Stimulated activated CD4-positive, alpha-beta T cell treated with anti-CD3 and anti-CD28 coated beads, Interleukin-2, amount 100 ng/mL, for 24 hours (primary cell): ENCODE measurements at regions not wholly inside any gene's neighbourhood (a gene's known extent, or its start where the extent isn't known, plus 50 kb on each side); places are given as distances from the start of the nearest gene placed in this dataset.

Source experiments
- DNase-seq, 2 donors: peaks; one replicate each; pipeline ENCODE4 v3.0.0-alpha.2; 2020

- DNase-seq = no peak
Measured at GRCh38 chr4:187135878-187136277, 412.2 kb upstream of the FAT1 start.

- no peak for DNase-seq
Measured at GRCh38 chr4:187139141-187139540, 415.5 kb upstream of the FAT1 start.

GRCh38 chr4:187141101-187141500 is 417.4 kb upstream of the FAT1 start:
- DNase-seq = no peak

- no peak for DNase-seq
Measured at GRCh38 chr4:187149229-187149945, 425.7 kb upstream of the FAT1 start.

GRCh38 chr4:187157380-187157958 is 433.8 kb upstream of the FAT1 start:
- no peak for DNase-seq

GRCh38 chr4:187158003-187158402 is 434.3 kb upstream of the FAT1 start:
- DNase-seq = no peak

GRCh38 chr4:187160486-187160885 is 436.8 kb upstream of the FAT1 start:
- no peak for DNase-seq

GRCh38 chr4:187166886-187167512 is 443.3 kb upstream of the FAT1 start:
- DNase-seq = no peak

- DNase-seq = no peak
Measured at GRCh38 chr4:187171706-187172339, 448.2 kb upstream of the FAT1 start.

- no peak for DNase-seq
Measured at GRCh38 chr4:187172340-187172761, 448.7 kb upstream of the FAT1 start.

GRCh38 chr4:187174749-187175148 is 451.1 kb upstream of the FAT1 start:
- no peak for DNase-seq

GRCh38 chr4:187175197-187175596 is 451.5 kb upstream of the FAT1 start:
- DNase-seq = no peak

GRCh38 chr4:187176261-187176910 is 452.7 kb upstream of the FAT1 start:
- DNase-seq = no peak

- DNase-seq = no peak
Measured at GRCh38 chr4:187178084-187178483, 454.4 kb upstream of the FAT1 start.

- DNase-seq = no peak
Measured at GRCh38 chr4:187178587-187178986, 454.9 kb upstream of the FAT1 start.

- DNase-seq = no peak
Measured at GRCh38 chr4:187179086-187180058, 455.7 kb upstream of the FAT1 start.

- no peak for DNase-seq
Measured at GRCh38 chr4:187181054-187181453, 457.4 kb upstream of the FAT1 start.

- no peak for DNase-seq
Measured at GRCh38 chr4:187183346-187183745, 459.7 kb upstream of the FAT1 start.

- DNase-seq = no peak
Measured at GRCh38 chr4:187183826-187184225, 460.2 kb upstream of the FAT1 start.

- no peak for DNase-seq
Measured at GRCh38 chr4:187184508-187184907, 460.9 kb upstream of the FAT1 start.

GRCh38 chr4:187188118-187188517 is 464.5 kb upstream of the FAT1 start:
- no peak for DNase-seq

- no peak for DNase-seq
Measured at GRCh38 chr4:187188741-187189140, 465.1 kb upstream of the FAT1 start.
